NCI-H2029 treated with DMSO at 0.1 percent for 48 hours (cell line): ENCODE measurements at regions not wholly inside any gene's neighbourhood (a gene's known extent, or its start where the extent isn't known, plus 50 kb on each side); places are given as distances from the start of the nearest gene placed in this dataset.

ENCODE experiments used
- DNase-seq: peaks from one replicate; lab custom pipeline; 2025; lab: John Stamatoyannopoulos, UW

GRCh38 chr2:64704161-64704560 lies 50.4 kb upstream of the SERTAD2 start:
- no peak for DNase-seq

DNA sequence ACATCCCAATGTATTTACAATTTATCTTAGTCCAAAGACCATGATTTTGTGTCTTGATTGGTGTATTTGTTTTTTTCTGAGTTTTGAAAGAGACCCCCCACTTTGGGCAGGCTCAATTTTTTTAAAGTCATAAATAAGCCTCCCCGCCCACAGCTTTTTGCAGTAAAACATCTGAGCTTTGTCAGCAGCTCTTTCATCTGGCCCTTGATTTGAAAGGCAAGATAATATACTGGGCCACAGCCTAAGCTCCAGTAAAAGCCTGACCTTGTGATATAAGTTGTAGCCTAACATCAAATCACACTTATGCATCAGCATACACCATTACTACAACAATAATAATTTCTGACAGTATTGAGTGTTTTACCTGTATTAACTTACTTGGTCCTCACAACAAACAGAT lies 51.3 kb upstream of the SERTAD2 start:
- no peak for DNase-seq

GRCh38 chr2:64707276-64707675 lies 53.6 kb upstream of the SERTAD2 start:
- DNase-seq = no peak

- no peak for DNase-seq
Measured at GRCh38 chr2:64708829-64709228, 55.1 kb upstream of the SERTAD2 start.

DNA sequence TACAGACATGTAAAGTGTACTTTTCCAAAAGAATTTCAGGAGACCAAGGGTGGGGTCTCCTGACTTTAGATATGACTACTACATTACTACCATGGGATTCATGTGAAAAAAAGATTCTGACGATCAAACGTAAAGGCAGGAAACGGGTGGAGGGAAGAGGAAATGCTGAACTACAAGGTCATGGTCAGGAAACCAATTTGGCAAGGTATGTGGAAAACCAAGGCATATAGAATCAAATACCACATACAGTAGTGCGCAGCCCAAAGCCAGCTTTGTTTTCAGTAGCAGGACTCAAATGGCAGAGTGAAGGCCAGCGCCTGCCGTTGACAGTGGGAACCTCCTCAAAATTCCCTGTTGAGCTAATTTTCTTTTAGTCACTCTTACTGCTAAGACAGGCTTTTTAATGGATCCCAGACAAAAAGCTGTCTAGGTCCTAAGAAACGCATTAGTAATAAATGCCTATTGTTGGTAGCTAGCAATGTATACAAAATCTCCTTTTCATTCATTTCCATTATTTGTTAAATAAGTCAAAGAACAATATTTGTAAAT lies 57.6 kb upstream of the SERTAD2 start:
- no peak for DNase-seq

GRCh38 chr2:64713686-64714085 lies 60.0 kb upstream of the SERTAD2 start:
- no peak for DNase-seq

DNA sequence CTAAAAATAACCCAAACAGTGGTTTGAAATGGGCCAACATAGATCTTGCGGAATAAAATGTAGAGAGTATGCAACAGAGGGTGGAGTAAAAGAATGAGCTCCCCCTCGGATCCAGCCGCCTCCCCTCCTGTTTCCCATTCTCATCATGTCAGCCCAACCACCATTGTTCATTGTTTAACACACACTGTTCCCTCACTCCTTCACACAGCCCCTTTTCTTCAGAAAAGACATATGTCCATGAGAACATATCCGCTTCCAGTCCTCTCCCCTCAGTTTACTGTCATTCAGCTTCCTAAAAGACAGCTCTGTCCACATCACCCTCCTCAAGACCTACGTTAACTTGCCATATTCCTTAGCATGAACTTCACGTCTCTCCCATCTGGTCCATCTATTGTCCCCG lies 62.9 kb upstream of the SERTAD2 start:
- no peak for DNase-seq

GRCh38 chr2:64718250-64718885 lies 64.7 kb upstream of the SERTAD2 start:
- no peak for DNase-seq

GRCh38 chr2:64720535-64721319 lies 67.0 kb upstream of the SERTAD2 start:
- DNase-seq = no peak

- DNase-seq = no peak
Measured at GRCh38 chr2:64721320-64721623, 67.6 kb upstream of the SERTAD2 start.

GRCh38 chr2:64722291-64723044 lies 68.8 kb upstream of the SERTAD2 start:
- DNase-seq = no peak

GRCh38 chr2:64727013-64727767 lies 73.5 kb upstream of the SERTAD2 start:
- no peak for DNase-seq

GRCh38 chr2:64727843-64728463 lies 74.2 kb upstream of the SERTAD2 start:
- no peak for DNase-seq

DNA sequence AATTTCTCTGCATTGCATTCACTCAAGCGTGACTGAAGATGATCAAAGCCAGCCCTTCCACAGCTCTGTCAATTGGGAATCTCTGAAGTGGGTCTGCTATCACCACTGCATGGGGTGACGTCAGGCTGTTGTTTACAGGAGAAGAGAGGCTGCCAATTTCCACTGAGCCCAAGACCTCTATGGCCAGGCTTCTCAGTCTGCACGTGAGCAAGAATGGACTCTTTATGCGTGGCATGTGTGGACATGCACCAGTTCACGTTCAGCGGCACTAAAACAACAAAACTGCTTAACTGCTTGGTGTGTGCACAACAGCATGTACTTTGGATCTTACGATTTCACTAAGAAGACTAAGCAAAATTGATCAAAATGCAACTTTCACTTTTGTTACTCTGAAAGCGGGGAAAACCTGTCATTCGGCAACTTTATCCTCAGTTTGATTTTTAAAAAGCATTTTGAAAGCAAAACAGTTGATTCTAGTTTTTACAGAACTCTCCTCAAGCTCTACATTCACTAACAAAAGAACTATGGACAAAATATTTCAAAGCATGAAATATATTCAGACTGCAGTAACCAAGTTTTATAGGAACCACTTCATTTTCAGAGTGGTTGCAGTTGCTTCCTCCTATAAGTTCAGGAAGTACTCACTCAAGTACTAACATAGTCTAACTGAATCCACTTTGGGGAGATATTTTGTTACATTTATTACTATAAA lies 77.0 kb upstream of the SERTAD2 start:
- peak; percentile 85 for DNase-seq

DNA sequence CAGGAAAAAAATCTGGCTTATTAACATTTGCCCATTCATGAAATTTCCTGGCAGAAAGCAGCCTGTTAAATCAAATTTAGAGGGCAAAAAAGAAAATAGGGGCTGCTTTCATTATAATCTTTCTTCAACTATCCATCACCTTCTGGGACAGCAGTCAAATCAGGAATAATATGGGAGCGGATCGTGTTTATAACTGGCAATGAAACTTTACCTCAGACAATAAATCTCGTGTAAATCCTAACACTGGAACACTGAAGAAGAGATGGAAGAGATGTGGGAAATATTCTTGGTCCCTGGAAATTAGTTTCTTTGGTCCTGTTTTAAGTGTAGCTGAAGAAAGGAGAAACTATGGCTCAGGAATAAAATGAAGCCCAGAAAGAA lies 77.5 kb upstream of the SERTAD2 start:
- no peak for DNase-seq

- DNase-seq = no peak
Measured at GRCh38 chr2:64731746-64732145, 78.0 kb upstream of the SERTAD2 start.

DNA sequence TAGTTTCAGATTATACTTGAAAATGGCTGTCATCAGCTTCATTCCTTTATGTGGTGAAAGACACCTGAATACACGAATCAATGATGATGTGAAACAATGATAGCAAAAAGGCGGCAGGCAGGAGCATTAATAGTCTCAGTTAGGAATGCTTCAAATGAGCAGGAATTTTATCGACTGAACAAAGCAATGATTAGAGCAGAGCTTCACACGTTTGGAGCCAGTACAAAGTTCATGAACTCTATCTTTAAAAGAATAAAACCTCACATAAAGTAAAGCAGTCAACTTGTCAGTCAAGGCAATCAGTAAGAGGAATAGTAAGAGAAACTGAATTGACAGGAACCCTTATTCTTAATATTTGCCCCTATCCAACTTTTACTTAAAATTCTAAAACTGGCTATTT lies 78.4 kb upstream of the SERTAD2 start:
- no peak for DNase-seq

DNA sequence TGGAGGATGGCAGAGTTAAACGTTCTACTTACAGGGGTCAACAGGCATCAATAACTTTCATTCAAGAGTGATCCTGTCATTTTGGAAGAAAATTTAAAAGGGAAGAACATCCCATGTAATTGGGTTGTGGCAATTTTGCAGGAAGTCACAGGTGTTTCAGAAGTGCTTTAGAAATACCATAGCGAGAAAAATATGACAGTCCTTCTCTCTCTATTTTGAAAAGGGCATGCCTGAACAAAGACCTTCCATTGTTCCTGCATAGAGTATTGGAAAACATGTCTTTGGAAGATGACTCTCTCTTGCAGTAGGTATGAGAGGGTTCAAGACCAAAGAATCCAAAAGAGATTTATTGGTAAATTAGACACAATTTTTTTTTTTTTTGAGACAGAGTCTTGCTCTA lies 81.8 kb upstream of the SERTAD2 start:
- no peak for DNase-seq

- DNase-seq = no peak
Measured at GRCh38 chr2:64737547-64737946, 83.8 kb upstream of the SERTAD2 start.

DNA sequence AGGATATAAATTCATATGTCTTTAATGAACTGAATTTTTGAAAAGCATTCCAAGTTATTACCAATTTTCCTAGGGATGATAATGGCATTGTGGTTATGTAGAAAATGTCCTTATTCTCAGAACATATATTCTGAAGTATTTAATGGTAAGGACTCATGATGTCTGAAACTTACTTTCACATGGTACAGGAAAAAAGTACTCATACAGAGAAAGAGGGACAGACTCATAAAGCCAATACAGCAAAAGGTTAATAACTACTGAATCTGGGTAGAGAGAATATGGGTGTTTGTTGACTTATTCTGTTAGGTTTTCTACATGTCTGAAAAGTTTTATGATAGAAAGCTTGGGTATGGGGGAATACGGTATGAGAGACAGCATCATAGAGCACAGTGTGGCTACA lies 84.3 kb upstream of the SERTAD2 start:
- DNase-seq = no peak

- no peak for DNase-seq
Measured at GRCh38 chr2:64742678-64743077, 89.0 kb upstream of the SERTAD2 start.
